Activated B cell treated with CpG ODN at 0.5 μM for 24 hours (primary cell): ENCODE measurements at regions not wholly inside any gene's neighbourhood (a gene's known extent, or its start where the extent isn't known, plus 50 kb on each side); places are given as distances from the start of the nearest gene placed in this dataset.

ENCODE experiments used
- ATAC-seq: fragments of 200-7000 bp; cut with Tn5 transposase; one replicate; pipeline ENCODE4 v1.10.0; 2021; ENCODE audit warnings: low read depth, mild to moderate bottlenecking, moderate library complexity
- CTCF ChIA-PET: fragments of 350-600 bp; sonication (Branson Sonifier 250); formaldehyde crosslinking; loops from one replicate; lab custom pipeline; 2021; ENCODE audit warnings: antibody characterized with exemption; lab: Charles Lee
- POLR2A ChIA-PET: fragments of 350-600 bp; sonication (Branson Sonifier 250); formaldehyde crosslinking; loops from one replicate; lab custom pipeline; 2021; ENCODE audit warnings: antibody characterized with exemption; lab: Charles Lee
- DNase-seq: peaks from one replicate; pipeline ENCODE4 v3.0.0; 2022
- H3K27ac Mint-ChIP-seq: one replicate; pipeline ENCODE4 v1.8.0; 2020; ENCODE audit warnings: mixed read lengths
- H3K27me3 Mint-ChIP-seq: one replicate; pipeline ENCODE4 v1.8.0; 2021; ENCODE audit warnings: mixed read lengths
- H3K36me3 Mint-ChIP-seq: one replicate; pipeline ENCODE4 v1.8.0; 2021; ENCODE audit warnings: low read depth, mixed read lengths
- H3K4me1 Mint-ChIP-seq: one replicate; pipeline ENCODE4 v1.8.0; 2021; ENCODE audit warnings: mixed read lengths
- H3K4me3 Mint-ChIP-seq: one replicate; pipeline ENCODE4 v1.8.0; 2020; ENCODE audit warnings: mild to moderate bottlenecking, mixed read lengths
- H3K9me3 Mint-ChIP-seq: one replicate; pipeline ENCODE4 v1.8.0; 2020; ENCODE audit warnings: mixed read lengths
- intact Hi-C: fragments of 100-400 bp; cut with micrococcal nuclease; formaldehyde crosslinking; loops from one replicate; pipeline ENCODE4 v1.15.1; 2024
- TF ChIP-seq, protein P1 (sequence below): fragments of 200-600 bp; IDR thresholded peaks from one replicate; pipeline ENCODE4 v1.8.0; 2022; ENCODE audit warnings: antibody characterized with exemption, mild to moderate bottlenecking

DNA sequence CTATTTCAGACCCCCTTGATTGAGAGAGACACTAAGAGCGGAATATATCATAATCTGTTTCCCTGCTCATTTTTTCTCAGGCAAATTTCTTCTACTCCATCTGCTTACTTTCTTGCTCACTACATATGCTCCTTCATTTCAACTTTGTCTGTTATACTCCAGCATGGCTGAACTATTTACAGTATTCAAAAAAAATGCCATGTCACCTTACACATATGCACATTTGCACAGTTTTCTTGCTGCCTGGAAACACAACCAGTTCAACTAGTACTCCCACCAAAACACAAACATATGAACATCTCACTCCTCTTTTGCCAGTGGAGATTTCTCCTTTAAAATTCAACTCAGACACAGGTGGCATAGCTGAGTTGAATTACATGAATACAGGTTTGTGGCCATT, 1142.1 kb upstream of the CADM2 start:
- no peaks in the 10 kb centered on the region for H3K27me3 Mint-ChIP-seq
- TF ChIP-seq, protein P1, sequence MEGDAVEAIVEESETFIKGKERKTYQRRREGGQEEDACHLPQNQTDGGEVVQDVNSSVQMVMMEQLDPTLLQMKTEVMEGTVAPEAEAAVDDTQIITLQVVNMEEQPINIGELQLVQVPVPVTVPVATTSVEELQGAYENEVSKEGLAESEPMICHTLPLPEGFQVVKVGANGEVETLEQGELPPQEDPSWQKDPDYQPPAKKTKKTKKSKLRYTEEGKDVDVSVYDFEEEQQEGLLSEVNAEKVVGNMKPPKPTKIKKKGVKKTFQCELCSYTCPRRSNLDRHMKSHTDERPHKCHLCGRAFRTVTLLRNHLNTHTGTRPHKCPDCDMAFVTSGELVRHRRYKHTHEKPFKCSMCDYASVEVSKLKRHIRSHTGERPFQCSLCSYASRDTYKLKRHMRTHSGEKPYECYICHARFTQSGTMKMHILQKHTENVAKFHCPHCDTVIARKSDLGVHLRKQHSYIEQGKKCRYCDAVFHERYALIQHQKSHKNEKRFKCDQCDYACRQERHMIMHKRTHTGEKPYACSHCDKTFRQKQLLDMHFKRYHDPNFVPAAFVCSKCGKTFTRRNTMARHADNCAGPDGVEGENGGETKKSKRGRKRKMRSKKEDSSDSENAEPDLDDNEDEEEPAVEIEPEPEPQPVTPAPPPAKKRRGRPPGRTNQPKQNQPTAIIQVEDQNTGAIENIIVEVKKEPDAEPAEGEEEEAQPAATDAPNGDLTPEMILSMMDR = no peak
- ATAC-seq (no peak), DNase-seq (no peak)
- no peaks in the 10 kb centered on the region for H3K4me1 Mint-ChIP-seq
- intact Hi-C loops = no loop called here
- POLR2A ChIA-PET = no interaction called here
- no peak overlapping the region for H3K27ac Mint-ChIP-seq
- no peaks in the 10 kb centered on the region for H3K36me3 Mint-ChIP-seq
- H3K4me3 Mint-ChIP-seq = no peak overlapping the region
- no peaks in the 10 kb centered on the region for H3K9me3 Mint-ChIP-seq
- CTCF ChIA-PET = no interaction called here

DNA sequence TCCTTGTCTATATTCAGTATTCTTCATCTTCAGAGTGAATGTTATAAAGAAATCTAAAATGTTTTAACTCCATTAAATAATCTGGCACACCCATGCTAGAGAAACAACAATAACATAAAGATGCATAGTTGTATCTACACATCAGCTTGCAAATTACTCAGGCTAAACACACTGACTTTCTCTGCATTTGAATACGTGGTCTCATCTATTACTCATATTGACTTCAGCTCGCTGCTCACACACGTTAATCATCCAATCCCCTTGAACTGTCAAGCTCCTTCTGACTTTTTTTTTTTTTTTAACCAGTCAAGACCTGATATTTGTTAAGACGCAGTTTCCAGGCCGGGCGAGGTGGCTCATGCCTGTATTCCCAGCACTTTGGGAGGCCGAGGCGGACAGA, 1137.3 kb upstream of the CADM2 start:
- Mint-ChIP-seq H3K9me3 (no peaks in the 10 kb centered on the region), H3K27ac (no peak overlapping the region), H3K4me1 (no peaks in the 10 kb centered on the region), H3K4me3 (no peak overlapping the region), H3K36me3 (no peaks in the 10 kb centered on the region), H3K27me3 (no peaks in the 10 kb centered on the region)
- ATAC-seq (no peak), DNase-seq (no peak)
- intact Hi-C loops = no loop called here
- ChIA-PET CTCF (no interaction called here), POLR2A (no interaction called here)
- TF ChIP-seq, protein P1 = no peak

DNA sequence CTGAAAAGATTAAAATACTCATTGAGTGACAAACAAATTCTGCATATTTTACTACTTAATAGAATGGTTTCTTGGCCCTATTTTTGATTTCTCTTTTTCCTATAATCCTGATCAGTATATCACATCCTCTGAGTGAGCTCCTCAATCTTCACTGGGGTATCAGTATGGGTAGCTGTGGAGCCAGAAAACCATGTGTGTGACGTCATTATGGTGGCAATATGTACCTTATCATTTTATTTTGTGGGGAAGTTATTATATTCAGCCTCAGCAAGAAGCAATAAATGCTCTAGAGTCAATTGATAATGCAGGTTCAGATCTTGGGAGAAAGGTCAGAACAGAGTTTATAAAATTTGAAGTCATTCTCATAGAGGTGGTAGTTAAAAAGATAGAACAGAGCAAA, 1135.7 kb upstream of the CADM2 start:
- no peak overlapping the region for H3K4me3 Mint-ChIP-seq
- H3K36me3 Mint-ChIP-seq = no peaks in the 10 kb centered on the region
- TF ChIP-seq, protein P1 = no peak
- H3K27ac Mint-ChIP-seq = no peak overlapping the region
- ATAC-seq (no peak), DNase-seq (no peak)
- ChIA-PET POLR2A (no interaction called here), CTCF (no interaction called here)
- intact Hi-C loops = no loop called here
- H3K27me3 Mint-ChIP-seq = no peaks in the 10 kb centered on the region
- no peaks in the 10 kb centered on the region for H3K9me3 Mint-ChIP-seq
- no peaks in the 10 kb centered on the region for H3K4me1 Mint-ChIP-seq

DNA sequence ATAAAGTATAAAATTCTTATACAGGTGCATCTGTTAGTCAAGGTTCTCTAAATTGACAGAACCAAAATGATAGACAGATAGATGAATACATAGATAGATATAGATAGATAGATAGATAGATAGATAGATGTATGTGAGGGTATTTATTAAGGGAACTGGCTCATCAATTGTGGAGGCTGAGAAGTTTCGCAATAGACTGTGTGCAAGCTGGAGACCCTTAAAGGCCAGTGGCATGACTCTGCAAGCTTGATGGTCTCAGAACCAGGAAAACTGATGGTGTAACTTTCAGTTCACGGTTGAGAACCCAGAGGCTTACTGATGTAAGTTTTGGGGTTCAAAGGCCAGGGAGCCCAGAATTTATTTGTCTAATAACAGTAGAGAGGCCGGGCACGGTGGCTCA, 1123.7 kb upstream of the CADM2 start:
- CTCF ChIA-PET = no interaction called here
- Mint-ChIP-seq H3K27me3 (no peaks in the 10 kb centered on the region), H3K9me3 (peaks cover 2% of the 10 kb centered on the region), H3K27ac (no peak overlapping the region), H3K36me3 (no peaks in the 10 kb centered on the region), H3K4me1 (no peaks in the 10 kb centered on the region), H3K4me3 (no peak overlapping the region)
- no peak for ATAC-seq
- POLR2A ChIA-PET = no interaction called here
- no peak for DNase-seq
- intact Hi-C loops = no loop called here
- TF ChIP-seq, protein P1 = no peak

DNA sequence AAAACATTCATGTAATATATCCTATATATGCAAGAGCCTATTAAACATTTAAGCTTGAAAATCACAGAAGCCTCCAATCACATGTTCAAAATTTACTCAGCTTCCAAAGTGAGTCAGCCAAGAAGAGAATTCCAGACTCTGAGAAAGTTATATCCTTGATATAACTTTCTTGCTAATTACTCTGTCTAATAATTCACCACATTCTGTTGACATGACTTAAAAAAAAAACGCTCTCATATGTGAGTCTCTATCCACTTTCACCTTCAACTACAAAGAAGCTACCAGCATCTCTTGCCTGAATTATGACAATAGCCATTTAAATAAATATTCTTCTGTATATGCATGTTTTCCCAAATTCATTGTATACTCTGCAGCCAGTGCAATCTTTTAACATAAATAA, 1116.3 kb upstream of the CADM2 start:
- Mint-ChIP-seq H3K4me1 (no peaks in the 10 kb centered on the region), H3K27ac (no peak overlapping the region), H3K36me3 (no peaks in the 10 kb centered on the region), H3K27me3 (no peaks in the 10 kb centered on the region), H3K9me3 (no peaks in the 10 kb centered on the region), H3K4me3 (no peak overlapping the region)
- CTCF ChIA-PET = no interaction called here
- POLR2A ChIA-PET = no interaction called here
- intact Hi-C loops = no loop called here
- DNase-seq (no peak), ATAC-seq (no peak)
- TF ChIP-seq, protein P1 = no peak
